GM12878 (cell line): ENCODE measurements at regions not wholly inside any gene's neighbourhood (a gene's known extent, or its start where the extent isn't known, plus 50 kb on each side); places are given as distances from the start of the nearest gene placed in this dataset.

Experiments used
- ATAC-seq: fragments of 200-7000 bp; cut with Tn5 transposase; 3 replicates; pipeline ENCODE4 v1.9.1; 2020; ENCODE audit warnings: mild to moderate bottlenecking, moderate library complexity
- BruUV-seq: library from RNA; stranded (reverse); fragments of 400-500 nt; replicated peaks from 2 replicates; lab custom pipeline; 2021; lab: Mats Ljungman, UMichigan
- CTCF ChIA-PET: fragments of 300-600 bp; sonication (Branson Sonifier 250); formaldehyde crosslinking; extraction: SDS; loops from one replicate; lab custom pipeline; 2021; ENCODE audit warnings: inconsistent platforms; lab: Yijun Ruan, JAX
- POLR2A ChIA-PET: fragments of 350-600 bp; formaldehyde crosslinking; extraction: SDS; loops from one replicate; lab custom pipeline; 2021; ENCODE audit warnings: inconsistent platforms; lab: Charles Lee
- RAD21 ChIA-PET: fragments of 300-600 bp; sonication (Branson Sonifier 250); formaldehyde crosslinking; loops from one replicate; lab custom pipeline; 2023; ENCODE audit warnings: antibody characterized with exemption; ENCODE audit not compliant: unreplicated experiment; lab: Charles Lee
- SMC1A ChIA-PET: fragments of 300-600 bp; sonication (Branson Sonifier 250); formaldehyde crosslinking; loops from one replicate; lab custom pipeline; 2023; ENCODE audit not compliant: unreplicated experiment, uncharacterized antibody; lab: Charles Lee
- DNase-seq: peaks from one replicate; pipeline ENCODE4 v3.0.0-alpha.2; 2011; ENCODE audit warnings: low read depth, low spot score
- FAIRE-seq: peaks from 3 replicates; lab custom pipeline; 2011; peaks lifted over from hg19 to GRCh38; lab: Jason Lieb, UNC
- H2AFZ ChIP-seq: 2 replicates; pipeline ENCODE4 v1.6.0; 2011; ENCODE audit warnings: low read depth, low read length, control low read depth; ENCODE audit not compliant: control insufficient read depth
- H3K27ac ChIP-seq: 2 replicates; pipeline ENCODE4 v1.5.1; 2011; ENCODE audit warnings: control low read depth; ENCODE audit not compliant: control insufficient read depth, insufficient read depth
- H3K27me3 ChIP-seq, 2 experiments: replicated peaks in 1 of 2; 2 replicates each; pipeline versions ENCODE4 v1.6.0 to v1.6.1; 2011; ENCODE audit warnings: low read length in 1 of 2; ENCODE audit not compliant: control insufficient read depth in 2 of 2, insufficient read depth in 2 of 2
- H3K36me3 ChIP-seq, 2 experiments: 2 replicates each; pipeline ENCODE4 v1.5.1; 2011; ENCODE audit warnings: low read length in 1 of 2; ENCODE audit not compliant: control insufficient read depth in 2 of 2, insufficient read depth in 2 of 2
- H3K4me1 ChIP-seq: 2 replicates; pipeline ENCODE4 v1.6.1; 2011; ENCODE audit warnings: mild to moderate bottlenecking, low read length, moderate library complexity, mixed read lengths; ENCODE audit not compliant: control insufficient read depth, insufficient read depth
- H3K4me2 ChIP-seq: 2 replicates; pipeline ENCODE4 v1.6.0; 2011; ENCODE audit warnings: control low read depth; ENCODE audit not compliant: control insufficient read depth, insufficient read depth
- H3K4me3 ChIP-seq: fragments of 200-600 bp; sonication (generic); 2 replicates; pipeline ENCODE4 v1.5.1; 2016
- H3K79me2 ChIP-seq: 2 replicates; pipeline ENCODE4 v1.6.0; 2011; ENCODE audit warnings: low read length; ENCODE audit not compliant: control insufficient read depth, insufficient read depth
- H3K9ac ChIP-seq: 2 replicates; pipeline ENCODE4 v1.8.0; 2011; ENCODE audit warnings: low read length, control low read depth, mixed read lengths; ENCODE audit not compliant: control insufficient read depth, insufficient read depth
- H3K9me3 ChIP-seq: replicated peaks from 3 replicates; pipeline ENCODE4 v1.5.1; 2011; ENCODE audit warnings: mild to moderate bottlenecking, low read length; ENCODE audit not compliant: control insufficient read depth, insufficient read depth
- H4K20me1 ChIP-seq: 2 replicates; pipeline ENCODE4 v1.6.0; 2011; ENCODE audit not compliant: control insufficient read depth, insufficient read depth
- ASH2L ChIP-seq: fragments of 300-600, 200-600 bp; sonication (generic); IDR thresholded peaks from 2 replicates; pipeline ENCODE4 v1.6.1; 2017; ENCODE audit warnings: low read depth, mild to moderate bottlenecking, borderline replicate concordance
- CHD1 ChIP-seq: IDR thresholded peaks from 2 replicates; pipeline ENCODE4 v1.6.1; 2012; ENCODE audit warnings: low read depth, low read length, improper control_type of control experiment
- CHD4 ChIP-seq: fragments of 200-600 bp; sonication (generic); IDR thresholded peaks from 2 replicates; pipeline ENCODE4 v1.6.1; 2016; ENCODE audit warnings: mild to moderate bottlenecking
- HCFC1 ChIP-seq: fragments of 150-350 bp; IDR thresholded peaks from 2 replicates; pipeline ENCODE4 v1.6.1; 2014; ENCODE audit warnings: low read length
- KDM1A ChIP-seq: fragments of 200-600 bp; sonication (generic); IDR thresholded peaks from 2 replicates; pipeline ENCODE4 v1.6.1; 2016; ENCODE audit warnings: borderline replicate concordance
- NR2C2 ChIP-seq: IDR thresholded peaks from 2 replicates; pipeline ENCODE4 v1.6.1; 2011; ENCODE audit warnings: borderline replicate concordance, low read depth; ENCODE audit not compliant: control insufficient read depth, insufficient read length
- WRNIP1 ChIP-seq: IDR thresholded peaks from 2 replicates; pipeline ENCODE4 v1.6.1; 2011; ENCODE audit warnings: low read depth, low read length, improper control_type of control experiment, borderline replicate concordance
- YY1 ChIP-seq: IDR thresholded peaks from 2 replicates; pipeline ENCODE4 v1.6.1; 2011; ENCODE audit warnings: low read depth, mild to moderate bottlenecking, low read length
- WGBS: methylation state at CpG from one replicate; pipeline ENCODE4 v1.1.6; 2016; ENCODE audit warnings: low lambda C conversion rate; ENCODE audit not compliant: insufficient replicate concordance, insufficient coverage; ENCODE audit errors: missing lambda C conversion rate; 5-methylcytosine and 5-hydroxymethylcytosine counted together
- in situ Hi-C: fragments of 300-500 bp; cut with MboI; formaldehyde crosslinking; loops from 9 replicates; pipeline ENCODE4 v1.14.3; 2018; ENCODE audit warnings: mixed read lengths
- intact Hi-C: fragments of 100-400 bp; cut with micrococcal nuclease; formaldehyde crosslinking; loops from one replicate; pipeline ENCODE4 v1.14.2; 2022; ENCODE audit not compliant: unreplicated experiment
- TF ChIP-seq, protein P1 (sequence below): IDR thresholded peaks from 2 replicates; pipeline ENCODE4 v1.6.1; 2011; ENCODE audit warnings: borderline replicate concordance, low read depth, mild to moderate bottlenecking, moderate library complexity, low read length; ENCODE audit not compliant: insufficient read depth, poor library complexity, severe bottlenecking
- TF ChIP-seq, protein P2 (sequence below): IDR thresholded peaks from 2 replicates; pipeline ENCODE4 v1.6.1; 2012; ENCODE audit warnings: low read depth, low read length, improper control_type of control experiment
- TF ChIP-seq, protein P3 (sequence below): fragments of 450-650 bp; formaldehyde crosslinking; IDR thresholded peaks from 2 replicates; pipeline ENCODE4 v1.4.0; 2020; ENCODE audit warnings: mild to moderate bottlenecking, moderate library complexity
- TF ChIP-seq, protein P4 (sequence below): IDR thresholded peaks from 2 replicates; pipeline ENCODE4 v1.6.1; 2011; ENCODE audit warnings: mild to moderate bottlenecking, low read depth, low read length, moderate library complexity; ENCODE audit not compliant: insufficient replicate concordance
- TF ChIP-seq, protein P5 (sequence below): fragments of 450-650 bp; IDR thresholded peaks from 2 replicates; pipeline ENCODE4 v1.6.1; 2017; ENCODE audit warnings: mild to moderate bottlenecking, low read depth, inconsistent platforms; ENCODE audit not compliant: poor library complexity, severe bottlenecking

DNA sequence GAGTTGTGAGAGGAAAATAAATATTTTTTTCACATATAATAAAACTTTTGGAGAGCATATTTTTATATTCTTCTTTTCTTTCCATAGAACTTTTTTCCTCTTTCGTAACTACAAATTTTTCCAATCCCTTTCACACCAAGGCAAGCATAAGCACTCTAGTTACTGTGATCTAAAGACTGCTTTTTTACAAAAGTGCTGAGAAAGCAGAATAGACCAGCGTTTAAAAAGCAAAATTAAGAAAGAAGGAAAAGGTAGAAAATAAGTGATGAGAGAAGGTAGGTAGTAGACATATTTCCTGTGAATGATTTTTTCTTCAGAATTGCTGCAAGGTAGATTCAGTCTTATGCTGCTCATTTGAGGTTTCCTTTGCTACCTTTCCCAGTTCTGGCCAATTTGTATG is 195.5 kb downstream of the MBL2 start:
- Histone ChIP-seq H3K27ac (no peak overlapping the region), H3K27me3 (no peaks in the 10 kb centered on the region), H3K9ac (no peak overlapping the region), H2AFZ (no peak overlapping the region), H3K79me2 (no peaks in the 10 kb centered on the region), H3K36me3 (no peaks in the 10 kb centered on the region), H3K9me3 (no peaks in the 10 kb centered on the region), H3K4me1 (no peaks in the 10 kb centered on the region), H3K4me2 (no peak overlapping the region), H3K4me3 (no peak overlapping the region), H4K20me1 (no peaks in the 10 kb centered on the region)
- DNase-seq (no peak), ATAC-seq (no peak), FAIRE-seq (no peak)
- in situ Hi-C loops (no loop called here), intact Hi-C loops (no loop called here)
- TF ChIP-seq, protein P1, sequence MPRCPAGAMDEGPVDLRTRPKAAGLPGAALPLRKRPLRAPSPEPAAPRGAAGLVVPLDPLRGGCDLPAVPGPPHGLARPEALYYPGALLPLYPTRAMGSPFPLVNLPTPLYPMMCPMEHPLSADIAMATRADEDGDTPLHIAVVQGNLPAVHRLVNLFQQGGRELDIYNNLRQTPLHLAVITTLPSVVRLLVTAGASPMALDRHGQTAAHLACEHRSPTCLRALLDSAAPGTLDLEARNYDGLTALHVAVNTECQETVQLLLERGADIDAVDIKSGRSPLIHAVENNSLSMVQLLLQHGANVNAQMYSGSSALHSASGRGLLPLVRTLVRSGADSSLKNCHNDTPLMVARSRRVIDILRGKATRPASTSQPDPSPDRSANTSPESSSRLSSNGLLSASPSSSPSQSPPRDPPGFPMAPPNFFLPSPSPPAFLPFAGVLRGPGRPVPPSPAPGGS, result no peak
- TF ChIP-seq WRNIP1 (no peak), YY1 (no peak), NR2C2 (no peak), KDM1A (no peak), CHD1 (no peak), ASH2L (no peak), CHD4 (no peak), HCFC1 (no peak)
- TF ChIP-seq, protein P2, sequence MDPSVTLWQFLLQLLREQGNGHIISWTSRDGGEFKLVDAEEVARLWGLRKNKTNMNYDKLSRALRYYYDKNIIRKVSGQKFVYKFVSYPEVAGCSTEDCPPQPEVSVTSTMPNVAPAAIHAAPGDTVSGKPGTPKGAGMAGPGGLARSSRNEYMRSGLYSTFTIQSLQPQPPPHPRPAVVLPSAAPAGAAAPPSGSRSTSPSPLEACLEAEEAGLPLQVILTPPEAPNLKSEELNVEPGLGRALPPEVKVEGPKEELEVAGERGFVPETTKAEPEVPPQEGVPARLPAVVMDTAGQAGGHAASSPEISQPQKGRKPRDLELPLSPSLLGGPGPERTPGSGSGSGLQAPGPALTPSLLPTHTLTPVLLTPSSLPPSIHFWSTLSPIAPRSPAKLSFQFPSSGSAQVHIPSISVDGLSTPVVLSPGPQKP, result no peak
- TF ChIP-seq, protein P3, sequence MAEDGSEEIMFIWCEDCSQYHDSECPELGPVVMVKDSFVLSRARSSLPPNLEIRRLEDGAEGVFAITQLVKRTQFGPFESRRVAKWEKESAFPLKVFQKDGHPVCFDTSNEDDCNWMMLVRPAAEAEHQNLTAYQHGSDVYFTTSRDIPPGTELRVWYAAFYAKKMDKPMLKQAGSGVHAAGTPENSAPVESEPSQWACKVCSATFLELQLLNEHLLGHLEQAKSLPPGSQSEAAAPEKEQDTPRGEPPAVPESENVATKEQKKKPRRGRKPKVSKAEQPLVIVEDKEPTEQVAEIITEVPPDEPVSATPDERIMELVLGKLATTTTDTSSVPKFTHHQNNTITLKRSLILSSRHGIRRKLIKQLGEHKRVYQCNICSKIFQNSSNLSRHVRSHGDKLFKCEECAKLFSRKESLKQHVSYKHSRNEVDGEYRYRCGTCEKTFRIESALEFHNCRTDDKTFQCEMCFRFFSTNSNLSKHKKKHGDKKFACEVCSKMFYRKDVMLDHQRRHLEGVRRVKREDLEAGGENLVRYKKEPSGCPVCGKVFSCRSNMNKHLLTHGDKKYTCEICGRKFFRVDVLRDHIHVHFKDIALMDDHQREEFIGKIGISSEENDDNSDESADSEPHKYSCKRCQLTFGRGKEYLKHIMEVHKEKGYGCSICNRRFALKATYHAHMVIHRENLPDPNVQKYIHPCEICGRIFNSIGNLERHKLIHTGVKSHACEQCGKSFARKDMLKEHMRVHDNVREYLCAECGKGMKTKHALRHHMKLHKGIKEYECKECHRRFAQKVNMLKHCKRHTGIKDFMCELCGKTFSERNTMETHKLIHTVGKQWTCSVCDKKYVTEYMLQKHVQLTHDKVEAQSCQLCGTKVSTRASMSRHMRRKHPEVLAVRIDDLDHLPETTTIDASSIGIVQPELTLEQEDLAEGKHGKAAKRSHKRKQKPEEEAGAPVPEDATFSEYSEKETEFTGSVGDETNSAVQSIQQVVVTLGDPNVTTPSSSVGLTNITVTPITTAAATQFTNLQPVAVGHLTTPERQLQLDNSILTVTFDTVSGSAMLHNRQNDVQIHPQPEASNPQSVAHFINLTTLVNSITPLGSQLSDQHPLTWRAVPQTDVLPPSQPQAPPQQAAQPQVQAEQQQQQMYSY (CRISPR knock-in tag), result no peak
- TF ChIP-seq, protein P4, sequence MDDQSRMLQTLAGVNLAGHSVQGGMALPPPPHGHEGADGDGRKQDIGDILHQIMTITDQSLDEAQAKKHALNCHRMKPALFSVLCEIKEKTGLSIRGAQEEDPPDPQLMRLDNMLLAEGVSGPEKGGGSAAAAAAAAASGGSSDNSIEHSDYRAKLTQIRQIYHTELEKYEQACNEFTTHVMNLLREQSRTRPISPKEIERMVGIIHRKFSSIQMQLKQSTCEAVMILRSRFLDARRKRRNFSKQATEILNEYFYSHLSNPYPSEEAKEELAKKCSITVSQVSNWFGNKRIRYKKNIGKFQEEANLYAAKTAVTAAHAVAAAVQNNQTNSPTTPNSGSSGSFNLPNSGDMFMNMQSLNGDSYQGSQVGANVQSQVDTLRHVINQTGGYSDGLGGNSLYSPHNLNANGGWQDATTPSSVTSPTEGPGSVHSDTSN, result no peak
- TF ChIP-seq, protein P5, sequence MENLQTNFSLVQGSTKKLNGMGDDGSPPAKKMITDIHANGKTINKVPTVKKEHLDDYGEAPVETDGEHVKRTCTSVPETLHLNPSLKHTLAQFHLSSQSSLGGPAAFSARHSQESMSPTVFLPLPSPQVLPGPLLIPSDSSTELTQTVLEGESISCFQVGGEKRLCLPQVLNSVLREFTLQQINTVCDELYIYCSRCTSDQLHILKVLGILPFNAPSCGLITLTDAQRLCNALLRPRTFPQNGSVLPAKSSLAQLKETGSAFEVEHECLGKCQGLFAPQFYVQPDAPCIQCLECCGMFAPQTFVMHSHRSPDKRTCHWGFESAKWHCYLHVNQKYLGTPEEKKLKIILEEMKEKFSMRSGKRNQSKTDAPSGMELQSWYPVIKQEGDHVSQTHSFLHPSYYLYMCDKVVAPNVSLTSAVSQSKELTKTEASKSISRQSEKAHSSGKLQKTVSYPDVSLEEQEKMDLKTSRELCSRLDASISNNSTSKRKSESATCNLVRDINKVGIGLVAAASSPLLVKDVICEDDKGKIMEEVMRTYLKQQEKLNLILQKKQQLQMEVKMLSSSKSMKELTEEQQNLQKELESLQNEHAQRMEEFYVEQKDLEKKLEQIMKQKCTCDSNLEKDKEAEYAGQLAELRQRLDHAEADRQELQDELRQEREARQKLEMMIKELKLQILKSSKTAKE, result no peak
- ChIA-PET RAD21 (no interaction called here), CTCF (interaction anchor here (1.1 kb wide), 1 partner anchor 10 kb away, joined by 3 read pairs; no protein-coding TSS in a partner anchor), SMC1A (interaction anchor here (1.2 kb wide), 1 partner anchor 11 kb away, joined by 3 read pairs; no protein-coding TSS in a partner anchor), POLR2A (no interaction called here)
- WGBS, result 0% methylated on average over 2 of the region's 2 CpGs
- no TSS peak for BruUV-seq
